HCT116 (cell line): ENCODE measurements at regions not wholly inside any gene's neighbourhood (a gene's known extent, or its start where the extent isn't known, plus 50 kb on each side); places are given as distances from the start of the nearest gene placed in this dataset.
"Not testable (repeated sequence)": the region's sequence is repeated elsewhere in the genome, so short reads cannot be mapped to it uniquely, and the experiment has no call there.

Experiments used
- ATAC-seq: fragments of 200-7000 bp; cut with Tn5 transposase; 2 replicates; pipeline ENCODE4 v1.9.1; 2020; ENCODE audit warnings: mild to moderate bottlenecking, moderate library complexity
- BruUV-seq: library from RNA; stranded (reverse); fragments of 400-500 nt; replicated peaks from 2 replicates; lab custom pipeline; 2021; lab: Mats Ljungman, UMichigan
- CTCF ChIA-PET: fragments of 300-600 bp; sonication (Branson Sonifier 250); formaldehyde crosslinking; loops from one replicate; lab custom pipeline; 2021; ENCODE audit warnings: antibody characterized with exemption; lab: Charles Lee
- POLR2A ChIA-PET: fragments of 300-600, 350-600 bp; sonication (Branson Sonifier 250); formaldehyde crosslinking; loops from one replicate; lab custom pipeline; 2021; ENCODE audit warnings: antibody characterized with exemption; lab: Charles Lee
- RAD21 ChIA-PET, 2 experiments: fragments of 300-600 bp; sonication (Branson Sonifier 250); formaldehyde crosslinking; loops; one replicate each; lab custom pipeline; 2023; ENCODE audit warnings: low total read pairs in 2 of 2; ENCODE audit not compliant: uncharacterized antibody in 2 of 2, unreplicated experiment in 2 of 2, low non-redundant PET in 1 of 2; lab: Charles Lee
- DNase-seq: peaks from one replicate; pipeline ENCODE4 v3.0.0-alpha.2; 2010; ENCODE audit warnings: low read depth, low spot score
- H2AFZ ChIP-seq: fragments of 200-600 bp; shearing (Covaris generic), sonication (generic); 2 replicates; pipeline ENCODE4 v1.6.1; 2017; ENCODE audit warnings: low read depth, mixed run types, mixed read lengths, antibody characterized with exemption, low read length; ENCODE audit not compliant: poor library complexity, severe bottlenecking
- H3K27ac ChIP-seq: 2 replicates; pipeline ENCODE4 v1.5.1; 2012; ENCODE audit warnings: low read depth, low read length
- H3K27me3 ChIP-seq: fragments of 200-600 bp; sonication (generic); 2 replicates; pipeline ENCODE4 v1.6.1; 2016; ENCODE audit warnings: mixed run types, low read length, mixed read lengths; ENCODE audit not compliant: insufficient read depth
- H3K36me3 ChIP-seq, 2 experiments: fragments of 200-500 bp in 1 of 2; fragments of 200-600 bp in 1 of 2; sonication (Bioruptor generic) in 1 of 2; sonication (generic) in 1 of 2; 2 replicates each; pipeline versions ENCODE4 v1.5.1 to v1.6.1; 2014 to 2016; ENCODE audit warnings: low read length in 2 of 2, inconsistent platforms in 1 of 2, mixed read lengths in 1 of 2, mixed run types in 1 of 2; ENCODE audit not compliant: insufficient read depth in 2 of 2, control insufficient read depth in 1 of 2
- H3K4me1 ChIP-seq, 2 experiments: fragments of 200-600 bp in 1 of 2; sonication (generic) in 1 of 2; 2 replicates each; pipeline versions ENCODE4 v1.5.1 to v1.6.1; 2012 to 2017; ENCODE audit warnings: low read length in 2 of 2, inconsistent platforms in 1 of 2, mild to moderate bottlenecking in 1 of 2, mixed read lengths in 1 of 2, mixed run types in 1 of 2, moderate library complexity in 1 of 2; ENCODE audit not compliant: insufficient read depth in 2 of 2, control insufficient read depth in 1 of 2
- H3K4me2 ChIP-seq: fragments of 200-600 bp; sonication (generic); 2 replicates; pipeline ENCODE4 v1.6.1; 2017; ENCODE audit warnings: mixed run types, low read length, mixed read lengths
- H3K4me3 ChIP-seq, 2 experiments: fragments of 200-600 bp in 1 of 2; sonication (generic) in 1 of 2; replicated peaks in 1 of 2; 2 replicates each; pipeline ENCODE4 v1.5.1; 2011 to 2016; ENCODE audit warnings: low read length in 2 of 2, control low read depth in 1 of 2, low read depth in 1 of 2, mild to moderate bottlenecking in 1 of 2, mixed read lengths in 1 of 2, mixed run types in 1 of 2
- H3K79me2 ChIP-seq: fragments of 200-600 bp; sonication (generic); 2 replicates; pipeline ENCODE4 v1.6.1; 2017; ENCODE audit warnings: mild to moderate bottlenecking, mixed run types, low read length, moderate library complexity, mixed read lengths; ENCODE audit not compliant: insufficient read depth
- H3K9ac ChIP-seq: fragments of 200-600 bp; sonication (generic); 2 replicates; pipeline ENCODE4 v1.6.1; 2016; ENCODE audit warnings: low read length, mixed read lengths
- H3K9me2 ChIP-seq: fragments of 200-600 bp; sonication (generic), shearing (Covaris generic); 2 replicates; pipeline ENCODE4 v1.6.1; 2017; ENCODE audit warnings: mixed run types, mild to moderate bottlenecking, moderate library complexity; ENCODE audit not compliant: insufficient read depth
- H3K9me3 ChIP-seq, 2 experiments: fragments of 200-500 bp in 1 of 2; fragments of 200-600 bp in 1 of 2; sonication (Bioruptor generic) in 1 of 2; sonication (generic) in 1 of 2; 2 replicates each; pipeline ENCODE4 v1.6.1; 2014 to 2017; ENCODE audit warnings: low read length in 2 of 2, mixed read lengths in 2 of 2, inconsistent platforms in 1 of 2, low read depth in 1 of 2, mild to moderate bottlenecking in 1 of 2, mixed run types in 1 of 2, moderate library complexity in 1 of 2; ENCODE audit not compliant: control insufficient read depth in 1 of 2, insufficient read depth in 1 of 2
- H4K20me1 ChIP-seq: fragments of 200-600 bp; sonication (generic), shearing (Covaris generic); 2 replicates; pipeline ENCODE4 v1.6.1; 2017; ENCODE audit warnings: mixed run types, mild to moderate bottlenecking, moderate library complexity; ENCODE audit not compliant: insufficient read depth
- CEBPB ChIP-seq: IDR thresholded peaks from 2 replicates; pipeline ENCODE4 v1.6.1; 2012; ENCODE audit warnings: low read depth
- EGR1 ChIP-seq: IDR thresholded peaks from 2 replicates; pipeline ENCODE4 v1.6.1; 2012; ENCODE audit warnings: low read depth
- POLR2A ChIP-seq: IDR thresholded peaks from 2 replicates; pipeline ENCODE4 v1.7.0; 2011; ENCODE audit warnings: borderline replicate concordance; ENCODE audit not compliant: insufficient read depth, insufficient read length; ENCODE audit errors: extremely low read depth
- POLR2AphosphoS5 ChIP-seq: IDR thresholded peaks from 2 replicates; pipeline ENCODE4 v1.6.1; 2011; ENCODE audit warnings: mild to moderate bottlenecking, low read depth, low read length, moderate library complexity
- SIN3A ChIP-seq: IDR thresholded peaks from 2 replicates; pipeline ENCODE4 v1.6.1; 2012; ENCODE audit warnings: low read depth
- TCF7L2 ChIP-seq: IDR thresholded peaks from 2 replicates; pipeline ENCODE4 v1.7.0; 2011; ENCODE audit warnings: borderline replicate concordance, inconsistent platforms; ENCODE audit not compliant: insufficient read depth, insufficient read length; ENCODE audit errors: extremely low read depth
- YY1 ChIP-seq: IDR thresholded peaks from 2 replicates; pipeline ENCODE4 v1.6.1; 2011; ENCODE audit warnings: low read length, low read depth, moderate library complexity, mild to moderate bottlenecking; ENCODE audit not compliant: insufficient replicate concordance; ENCODE audit errors: extremely low read depth
- ZNF274 ChIP-seq: fragments of 200-500 bp; sonication (Bioruptor generic); IDR thresholded peaks from 2 replicates; pipeline ENCODE4 v1.6.1; 2014; ENCODE audit warnings: mild to moderate bottlenecking, low read depth, low read length, inconsistent platforms
- intact Hi-C: fragments of 100-400 bp; cut with micrococcal nuclease; formaldehyde crosslinking; loops from 2 replicates; pipeline ENCODE4 v1.10.0; 2022
- TF ChIP-seq, protein P1 (sequence below): IDR thresholded peaks from 2 replicates; pipeline ENCODE4 v1.6.1; 2012; ENCODE audit warnings: low read depth
- TF ChIP-seq, protein P2 (sequence below): IDR thresholded peaks from 2 replicates; pipeline ENCODE4 v1.6.1; 2012
- TF ChIP-seq, protein P3 (sequence below): IDR thresholded peaks from 2 replicates; pipeline ENCODE4 v1.6.1; 2011; ENCODE audit warnings: mild to moderate bottlenecking, low read length, moderate library complexity; ENCODE audit not compliant: insufficient replicate concordance; ENCODE audit errors: extremely low read depth
- TF ChIP-seq, protein P4 (sequence below), 3 experiments: fragments of 200-600 bp in 1 of 3; sonication (generic) in 1 of 3; IDR thresholded peaks in 2 of 3; conservative IDR thresholded peaks in 1 of 3; 2 replicates each; pipeline ENCODE4 v1.5.1; 2012 to 2017; ENCODE audit warnings: low read depth in 2 of 3, low read length in 2 of 3, antibody characterized with exemption in 1 of 3, borderline replicate concordance in 1 of 3, control low read depth in 1 of 3, mild to moderate bottlenecking in 1 of 3, mixed read lengths in 1 of 3, mixed run types in 1 of 3, moderate library complexity in 1 of 3; ENCODE audit not compliant: insufficient read depth in 1 of 3

DNA sequence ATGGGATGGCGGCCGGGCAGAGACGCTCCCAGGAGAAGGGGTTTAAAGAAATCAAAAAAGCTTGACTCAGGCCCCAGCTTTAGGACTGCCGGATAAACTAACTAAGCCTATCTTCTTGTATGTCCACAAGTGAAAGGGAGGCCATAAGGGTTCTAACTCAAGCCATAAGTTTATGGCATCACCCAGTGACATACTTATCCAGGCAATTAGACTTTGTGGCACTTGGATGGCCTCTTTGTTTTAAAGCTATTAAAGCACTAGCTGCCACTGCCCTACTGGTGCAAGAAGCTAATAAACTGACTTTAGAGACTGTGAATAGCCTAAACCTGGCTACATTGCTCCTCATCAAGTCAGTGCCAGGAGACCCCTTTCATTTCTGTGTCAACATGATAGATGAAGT, 102.0 kb downstream of the ZNF429 start:
- ChIA-PET RAD21 (no interaction called here), POLR2A (no interaction called here), CTCF (no interaction called here)
- no peak overlapping the region for H3K9ac ChIP-seq
- no peaks in the 10 kb centered on the region for H3K36me3 ChIP-seq
- H3K4me1 ChIP-seq, result no peaks in the 10 kb centered on the region
- peaks cover 0 to 9% of the 10 kb centered on the region in 2 experiments; a peak in 2 of 4 replicates for H3K9me3 ChIP-seq
- no peak overlapping the region for H3K4me3 ChIP-seq
- intact Hi-C loops, result no loop called here
- no peak overlapping the region for H2AFZ ChIP-seq
- ATAC-seq (no peak), DNase-seq (no peak)
- no peak for TF ChIP-seq EGR1
- TF ChIP-seq, protein P1, sequence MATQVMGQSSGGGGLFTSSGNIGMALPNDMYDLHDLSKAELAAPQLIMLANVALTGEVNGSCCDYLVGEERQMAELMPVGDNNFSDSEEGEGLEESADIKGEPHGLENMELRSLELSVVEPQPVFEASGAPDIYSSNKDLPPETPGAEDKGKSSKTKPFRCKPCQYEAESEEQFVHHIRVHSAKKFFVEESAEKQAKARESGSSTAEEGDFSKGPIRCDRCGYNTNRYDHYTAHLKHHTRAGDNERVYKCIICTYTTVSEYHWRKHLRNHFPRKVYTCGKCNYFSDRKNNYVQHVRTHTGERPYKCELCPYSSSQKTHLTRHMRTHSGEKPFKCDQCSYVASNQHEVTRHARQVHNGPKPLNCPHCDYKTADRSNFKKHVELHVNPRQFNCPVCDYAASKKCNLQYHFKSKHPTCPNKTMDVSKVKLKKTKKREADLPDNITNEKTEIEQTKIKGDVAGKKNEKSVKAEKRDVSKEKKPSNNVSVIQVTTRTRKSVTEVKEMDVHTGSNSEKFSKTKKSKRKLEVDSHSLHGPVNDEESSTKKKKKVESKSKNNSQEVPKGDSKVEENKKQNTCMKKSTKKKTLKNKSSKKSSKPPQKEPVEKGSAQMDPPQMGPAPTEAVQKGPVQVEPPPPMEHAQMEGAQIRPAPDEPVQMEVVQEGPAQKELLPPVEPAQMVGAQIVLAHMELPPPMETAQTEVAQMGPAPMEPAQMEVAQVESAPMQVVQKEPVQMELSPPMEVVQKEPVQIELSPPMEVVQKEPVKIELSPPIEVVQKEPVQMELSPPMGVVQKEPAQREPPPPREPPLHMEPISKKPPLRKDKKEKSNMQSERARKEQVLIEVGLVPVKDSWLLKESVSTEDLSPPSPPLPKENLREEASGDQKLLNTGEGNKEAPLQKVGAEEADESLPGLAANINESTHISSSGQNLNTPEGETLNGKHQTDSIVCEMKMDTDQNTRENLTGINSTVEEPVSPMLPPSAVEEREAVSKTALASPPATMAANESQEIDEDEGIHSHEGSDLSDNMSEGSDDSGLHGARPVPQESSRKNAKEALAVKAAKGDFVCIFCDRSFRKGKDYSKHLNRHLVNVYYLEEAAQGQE, result no peak
- no peak for TF ChIP-seq POLR2AphosphoS5
- TF ChIP-seq SIN3A, result no peak
- TF ChIP-seq CEBPB, result no peak
- TF ChIP-seq, protein P2, sequence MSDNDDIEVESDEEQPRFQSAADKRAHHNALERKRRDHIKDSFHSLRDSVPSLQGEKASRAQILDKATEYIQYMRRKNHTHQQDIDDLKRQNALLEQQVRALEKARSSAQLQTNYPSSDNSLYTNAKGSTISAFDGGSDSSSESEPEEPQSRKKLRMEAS, result no peak
- TF ChIP-seq, protein P3, sequence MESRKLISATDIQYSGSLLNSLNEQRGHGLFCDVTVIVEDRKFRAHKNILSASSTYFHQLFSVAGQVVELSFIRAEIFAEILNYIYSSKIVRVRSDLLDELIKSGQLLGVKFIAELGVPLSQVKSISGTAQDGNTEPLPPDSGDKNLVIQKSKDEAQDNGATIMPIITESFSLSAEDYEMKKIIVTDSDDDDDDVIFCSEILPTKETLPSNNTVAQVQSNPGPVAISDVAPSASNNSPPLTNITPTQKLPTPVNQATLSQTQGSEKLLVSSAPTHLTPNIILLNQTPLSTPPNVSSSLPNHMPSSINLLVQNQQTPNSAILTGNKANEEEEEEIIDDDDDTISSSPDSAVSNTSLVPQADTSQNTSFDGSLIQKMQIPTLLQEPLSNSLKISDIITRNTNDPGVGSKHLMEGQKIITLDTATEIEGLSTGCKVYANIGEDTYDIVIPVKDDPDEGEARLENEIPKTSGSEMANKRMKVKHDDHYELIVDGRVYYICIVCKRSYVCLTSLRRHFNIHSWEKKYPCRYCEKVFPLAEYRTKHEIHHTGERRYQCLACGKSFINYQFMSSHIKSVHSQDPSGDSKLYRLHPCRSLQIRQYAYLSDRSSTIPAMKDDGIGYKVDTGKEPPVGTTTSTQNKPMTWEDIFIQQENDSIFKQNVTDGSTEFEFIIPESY, result no peak
- TF ChIP-seq TCF7L2, result no peak
- no peak for TF ChIP-seq YY1
- no peak for TF ChIP-seq ZNF274
- TF ChIP-seq, protein P4, sequence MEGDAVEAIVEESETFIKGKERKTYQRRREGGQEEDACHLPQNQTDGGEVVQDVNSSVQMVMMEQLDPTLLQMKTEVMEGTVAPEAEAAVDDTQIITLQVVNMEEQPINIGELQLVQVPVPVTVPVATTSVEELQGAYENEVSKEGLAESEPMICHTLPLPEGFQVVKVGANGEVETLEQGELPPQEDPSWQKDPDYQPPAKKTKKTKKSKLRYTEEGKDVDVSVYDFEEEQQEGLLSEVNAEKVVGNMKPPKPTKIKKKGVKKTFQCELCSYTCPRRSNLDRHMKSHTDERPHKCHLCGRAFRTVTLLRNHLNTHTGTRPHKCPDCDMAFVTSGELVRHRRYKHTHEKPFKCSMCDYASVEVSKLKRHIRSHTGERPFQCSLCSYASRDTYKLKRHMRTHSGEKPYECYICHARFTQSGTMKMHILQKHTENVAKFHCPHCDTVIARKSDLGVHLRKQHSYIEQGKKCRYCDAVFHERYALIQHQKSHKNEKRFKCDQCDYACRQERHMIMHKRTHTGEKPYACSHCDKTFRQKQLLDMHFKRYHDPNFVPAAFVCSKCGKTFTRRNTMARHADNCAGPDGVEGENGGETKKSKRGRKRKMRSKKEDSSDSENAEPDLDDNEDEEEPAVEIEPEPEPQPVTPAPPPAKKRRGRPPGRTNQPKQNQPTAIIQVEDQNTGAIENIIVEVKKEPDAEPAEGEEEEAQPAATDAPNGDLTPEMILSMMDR (IDR thresholded peaks at IDR 0.05 in 2 of 3, conservative IDR thresholded peaks at IDR 0.05 in 1 of 3; ENCODE audit: borderline replicate concordance in 1 of 3, insufficient read depth in 1 of 3, low read depth in 2 of 3, low read length in 2 of 3), result no peak
- no peak for TF ChIP-seq POLR2A
- no TSS peak for BruUV-seq
- no peaks in the 10 kb centered on the region for H3K79me2 ChIP-seq
- H3K9me2 ChIP-seq, result no peaks in the 10 kb centered on the region
- H3K27ac ChIP-seq, result no peak overlapping the region
- no peaks in the 10 kb centered on the region for H4K20me1 ChIP-seq
- H3K27me3 ChIP-seq, result no peaks in the 10 kb centered on the region
- no peak overlapping the region for H3K4me2 ChIP-seq

DNA sequence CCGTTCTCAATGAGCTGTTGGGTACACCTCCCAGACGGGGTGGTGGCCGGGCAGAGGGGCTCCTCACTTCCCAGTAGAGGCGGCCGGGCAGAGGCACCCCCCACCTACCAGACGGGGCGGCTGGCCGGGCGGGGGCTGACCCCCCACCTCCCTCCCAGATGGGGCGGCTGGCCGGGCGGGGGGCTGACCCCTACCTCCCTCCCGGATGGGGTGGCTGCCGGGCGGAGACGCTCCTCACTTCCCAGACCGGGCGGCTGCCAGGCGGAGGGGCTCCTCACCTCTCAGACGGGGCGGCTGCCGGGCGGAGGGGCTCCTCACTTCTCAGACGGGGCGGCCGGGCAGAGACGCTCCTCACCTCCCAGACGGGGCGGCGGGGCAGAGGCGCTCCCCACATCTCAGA, 101.6 kb downstream of the ZNF429 start:
- H3K79me2 ChIP-seq, DNase-seq, POLR2A ChIA-PET, H3K9ac ChIP-seq, H3K4me2 ChIP-seq, H3K27me3 ChIP-seq, H3K4me3 ChIP-seq, CTCF ChIA-PET, H3K27ac ChIP-seq, H3K4me1 ChIP-seq, RAD21 ChIA-PET, BruUV-seq, H3K9me2 ChIP-seq, H4K20me1 ChIP-seq, intact Hi-C loops, ATAC-seq, H3K9me3 ChIP-seq, H2AFZ ChIP-seq, H3K36me3 ChIP-seq: not testable (repeated sequence)
